COLO668 (cell line): ENCODE measurements at regions not wholly inside any gene's neighbourhood (a gene's known extent, or its start where the extent isn't known, plus 50 kb on each side); places are given as distances from the start of the nearest gene placed in this dataset.

Experiments used
- DNase-seq: peaks from one replicate; lab custom pipeline; 2025; ENCODE audit not compliant: unreplicated experiment; lab: John Stamatoyannopoulos, UW

DNA sequence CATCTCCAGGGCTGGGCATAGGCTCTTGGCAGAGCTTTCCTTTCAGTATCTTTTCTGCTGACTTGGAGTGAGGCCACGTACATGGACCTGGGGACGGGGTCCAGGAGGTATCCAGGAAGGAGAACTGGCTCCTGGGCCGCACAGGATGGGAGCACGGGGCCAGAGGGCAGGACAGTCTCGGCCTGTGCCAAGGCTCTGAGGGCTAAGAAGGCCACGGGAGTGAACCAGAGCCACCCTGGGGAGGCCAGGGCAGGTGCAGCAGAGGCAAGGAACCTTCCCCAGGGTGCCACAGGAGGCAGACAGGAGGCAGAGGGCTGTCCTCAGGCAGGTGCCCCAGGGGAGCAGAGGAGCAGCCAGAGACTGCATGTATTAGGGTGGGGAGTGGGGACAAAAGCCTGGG, 50.3 kb downstream of the PLXNA1 start:
- no peak for DNase-seq

DNA sequence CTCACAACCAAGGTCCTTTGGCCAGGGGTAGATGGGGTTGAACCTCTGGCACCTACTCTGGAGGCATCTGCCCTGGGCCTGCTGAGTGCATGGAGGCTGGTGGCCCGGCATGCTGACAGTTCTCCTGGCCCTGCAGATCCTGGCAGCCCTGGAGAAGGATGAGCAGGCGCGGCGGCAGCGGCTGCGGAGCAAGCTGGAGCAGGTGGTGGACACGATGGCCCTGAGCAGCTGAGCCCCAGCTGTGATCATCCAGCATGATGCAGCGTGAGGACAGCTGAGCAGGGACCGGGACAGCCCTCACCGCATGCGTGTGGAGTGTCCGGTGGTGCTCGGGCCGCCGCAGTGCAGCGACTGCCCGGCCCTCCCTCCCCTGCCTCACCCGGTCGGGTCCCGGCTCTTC, 50.9 kb downstream of the PLXNA1 start:
- DNase-seq: no peak

DNA sequence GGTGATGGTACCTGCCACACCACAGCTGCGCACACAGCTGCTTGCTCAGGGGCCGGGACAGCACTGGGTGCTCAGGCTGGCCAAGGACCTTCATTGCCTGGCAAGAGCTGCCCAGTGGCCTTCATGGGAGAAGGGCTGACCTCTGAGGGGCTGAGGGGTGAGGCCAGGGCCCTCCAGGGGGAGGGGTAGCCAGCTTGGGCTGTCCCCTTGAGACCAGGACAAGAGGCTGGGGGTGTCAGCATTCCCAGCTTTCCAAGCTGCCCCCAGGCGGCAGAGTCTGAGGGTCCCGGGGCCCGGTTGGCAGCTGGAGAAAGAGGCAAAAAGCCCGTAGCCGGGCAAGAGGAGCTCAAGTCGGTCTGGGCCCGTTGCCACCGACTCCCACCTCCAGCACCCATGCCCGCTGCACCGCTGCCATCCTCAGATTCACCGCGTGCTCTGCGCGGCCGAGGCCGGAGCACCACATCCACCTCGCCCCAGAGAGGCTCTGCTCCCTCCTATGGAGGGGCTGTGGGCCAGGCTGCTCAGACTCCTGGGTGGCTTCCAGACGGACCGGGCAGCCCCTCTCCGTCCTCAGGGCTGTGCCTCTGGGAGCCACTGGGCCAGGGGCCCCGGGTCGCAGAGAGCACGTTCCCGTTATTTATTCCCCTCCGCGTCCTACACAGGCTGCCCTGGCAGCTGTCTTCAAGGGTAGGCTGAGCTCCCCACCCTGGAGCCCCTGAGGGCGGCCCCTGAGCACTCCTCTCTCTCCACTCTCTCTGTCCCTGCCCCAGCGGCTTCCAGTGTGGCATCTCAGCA, 51.5 kb downstream of the PLXNA1 start:
- DNase-seq: no peak

DNA sequence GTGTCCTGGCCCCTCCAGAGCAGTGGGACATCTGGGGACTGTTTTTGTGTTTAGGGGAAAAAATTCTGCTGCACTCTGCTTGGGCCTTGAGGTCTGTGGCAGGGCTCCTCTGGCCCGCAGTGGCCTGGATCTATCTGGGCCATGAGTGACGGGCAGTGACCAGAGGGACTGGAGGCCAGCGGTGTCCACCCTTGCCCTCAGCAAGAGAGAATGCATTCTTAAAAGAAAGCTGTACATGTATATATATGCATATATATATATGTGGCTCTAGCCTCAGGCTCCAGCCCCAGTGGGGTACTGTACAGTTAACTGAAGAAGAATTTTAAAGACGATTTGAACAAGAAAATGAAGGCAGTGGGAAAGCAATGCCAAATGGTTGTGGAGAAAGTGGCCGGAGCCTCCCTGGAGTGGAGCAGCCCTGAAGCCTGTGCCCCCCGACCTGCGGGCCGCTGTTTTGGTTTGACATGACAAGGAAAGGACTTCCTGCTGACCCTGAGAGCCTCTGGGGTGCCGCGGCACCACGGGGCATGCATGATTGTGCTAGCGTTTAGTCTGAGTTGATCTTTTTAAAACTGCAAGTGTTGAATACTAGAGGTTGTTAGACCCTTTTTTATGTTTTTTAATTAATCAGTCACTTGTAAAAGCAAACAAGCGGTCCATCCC, 52.2 kb downstream of the PLXNA1 start:
- no peak for DNase-seq

DNA sequence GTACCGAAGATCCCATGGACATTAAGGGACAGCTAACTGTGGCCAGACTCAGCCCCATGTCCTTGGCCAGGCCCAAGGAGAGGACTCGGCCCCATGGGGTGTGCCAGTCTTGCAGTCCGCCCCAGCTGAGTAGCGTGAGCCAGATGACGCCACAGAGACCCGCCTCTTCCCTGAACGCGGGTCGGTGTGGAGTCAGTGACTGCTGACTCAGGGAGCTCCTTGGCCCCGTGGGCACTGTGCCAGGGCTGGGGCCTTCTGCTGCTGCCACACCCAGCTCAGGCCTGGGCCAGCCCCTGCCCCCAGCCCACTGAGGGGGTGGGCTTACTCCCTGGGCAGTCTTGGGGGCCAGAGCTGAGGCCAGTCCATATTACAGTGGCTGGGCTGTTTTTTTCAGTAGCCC, 52.8 kb downstream of the PLXNA1 start:
- peak; percentile 0 for DNase-seq

DNA sequence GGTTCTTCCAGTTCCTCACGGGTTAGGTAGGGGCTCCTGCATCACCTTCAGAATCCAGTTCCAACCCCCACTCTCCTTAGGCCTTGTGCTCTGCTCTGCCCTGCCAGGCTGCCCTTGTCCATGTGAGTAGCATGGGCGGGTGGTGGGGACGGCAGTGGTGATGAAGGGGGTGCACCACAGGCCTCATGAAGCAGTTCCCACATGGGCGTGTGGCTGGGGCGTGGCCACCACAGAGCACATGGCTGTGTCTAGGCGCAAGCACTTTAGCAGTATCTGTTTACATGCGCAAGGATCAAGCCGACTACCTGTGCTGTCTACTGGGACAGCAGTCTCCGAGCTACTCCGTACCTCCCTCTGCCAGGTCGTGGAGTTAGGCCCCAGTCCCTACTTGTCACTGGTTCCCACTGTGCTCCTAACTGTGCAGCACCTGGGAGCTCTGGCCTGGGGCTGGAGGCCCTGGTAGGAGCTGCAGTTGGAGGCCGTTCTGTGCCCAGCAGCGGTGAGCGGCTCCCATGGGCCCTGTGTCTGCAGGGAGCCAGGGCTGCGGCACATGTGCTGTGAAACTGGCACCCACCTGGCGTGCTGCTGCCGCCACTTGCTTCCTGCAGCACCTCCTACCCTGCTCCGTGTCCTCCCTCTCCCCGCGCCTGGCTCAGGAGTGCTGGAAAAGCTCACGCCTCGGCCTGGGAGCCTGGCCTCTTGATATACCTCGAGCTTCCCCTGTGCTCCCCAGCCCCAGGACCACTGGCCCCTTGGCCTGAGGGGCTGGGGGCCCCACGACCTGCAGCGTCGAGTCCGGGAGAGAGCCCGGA, 53.5 kb downstream of the PLXNA1 start:
- DNase-seq: no peak

DNA sequence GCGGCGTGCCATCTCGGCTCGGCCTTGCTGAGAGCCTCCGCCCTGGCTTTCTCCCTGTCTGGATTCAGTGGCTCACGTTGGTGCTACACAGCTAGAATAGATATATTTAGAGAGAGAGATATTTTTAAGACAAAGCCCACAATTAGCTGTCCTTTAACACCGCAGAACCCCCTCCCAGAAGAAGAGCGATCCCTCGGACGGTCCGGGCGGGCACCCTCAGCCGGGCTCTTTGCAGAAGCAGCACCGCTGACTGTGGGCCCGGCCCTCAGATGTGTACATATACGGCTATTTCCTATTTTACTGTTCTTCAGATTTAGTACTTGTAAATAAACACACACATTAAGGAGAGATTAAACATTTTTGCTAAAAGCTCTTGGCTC, 54.1 kb downstream of the PLXNA1 start:
- no peak for DNase-seq

DNA sequence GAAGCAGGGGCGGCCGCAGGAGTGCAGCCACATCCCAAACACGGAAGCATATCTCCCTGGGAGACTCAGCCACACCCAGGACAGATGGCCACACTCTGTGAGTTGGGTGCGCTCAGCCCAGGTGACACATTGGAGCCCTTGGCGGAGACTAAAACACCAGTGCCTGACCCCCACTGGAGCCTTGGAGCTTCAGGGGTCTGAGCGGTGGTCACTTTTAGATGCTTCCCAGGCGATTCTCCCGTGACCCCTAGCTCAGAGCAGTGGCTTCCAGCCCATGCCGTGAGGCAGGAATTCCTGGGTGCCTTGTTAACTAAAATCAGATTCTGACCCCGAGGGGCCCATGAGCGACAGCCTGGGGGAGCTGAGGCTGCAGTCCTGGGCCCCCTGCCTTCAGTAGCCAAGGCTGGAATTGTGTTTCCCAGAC, 54.5 kb downstream of the PLXNA1 start:
- peak; percentile 2 for DNase-seq

DNA sequence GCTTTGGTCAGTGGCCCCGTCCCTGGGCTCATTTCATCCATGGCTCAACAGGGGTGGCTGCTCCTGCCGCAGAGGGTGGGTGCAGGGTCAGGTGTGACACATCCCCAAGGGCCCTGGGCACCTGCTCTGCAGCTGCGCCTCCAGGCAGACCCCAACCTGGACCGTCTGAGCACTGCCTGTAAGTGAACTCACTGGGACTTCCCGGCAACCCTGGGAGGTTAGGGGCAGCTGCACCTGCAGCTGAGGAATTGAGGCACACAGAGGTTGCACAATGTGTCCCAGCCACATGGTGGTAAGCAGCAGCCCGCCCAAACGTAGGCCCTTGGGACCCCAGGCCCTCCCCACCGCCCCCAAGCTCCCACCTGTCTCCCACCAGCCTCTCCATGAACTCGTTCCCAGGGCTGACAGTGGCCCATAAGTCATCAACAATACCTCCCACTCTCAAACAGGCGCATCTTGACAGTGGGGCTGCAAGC, 55.1 kb downstream of the PLXNA1 start:
- DNase-seq: no peak

DNA sequence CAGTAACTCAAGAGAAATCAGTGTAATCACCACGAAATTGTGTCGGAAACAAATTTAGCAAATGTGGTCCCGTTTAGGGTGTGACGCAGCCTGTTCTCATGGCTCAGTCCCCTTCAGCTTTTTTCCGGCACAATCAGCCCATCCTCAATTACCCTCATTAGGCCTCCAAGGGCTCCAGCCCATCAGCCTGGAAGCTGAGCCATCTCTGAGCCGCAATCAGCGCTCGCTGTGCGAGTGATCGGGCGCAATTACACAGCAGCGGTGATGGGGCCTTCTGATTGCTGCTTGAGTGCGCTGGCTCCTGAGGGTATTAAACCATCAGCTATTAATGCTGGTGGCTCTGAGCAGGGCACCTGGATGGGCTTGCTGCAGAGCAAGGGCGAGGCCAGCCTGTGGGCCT, 55.6 kb downstream of the PLXNA1 start:
- no peak for DNase-seq

DNA sequence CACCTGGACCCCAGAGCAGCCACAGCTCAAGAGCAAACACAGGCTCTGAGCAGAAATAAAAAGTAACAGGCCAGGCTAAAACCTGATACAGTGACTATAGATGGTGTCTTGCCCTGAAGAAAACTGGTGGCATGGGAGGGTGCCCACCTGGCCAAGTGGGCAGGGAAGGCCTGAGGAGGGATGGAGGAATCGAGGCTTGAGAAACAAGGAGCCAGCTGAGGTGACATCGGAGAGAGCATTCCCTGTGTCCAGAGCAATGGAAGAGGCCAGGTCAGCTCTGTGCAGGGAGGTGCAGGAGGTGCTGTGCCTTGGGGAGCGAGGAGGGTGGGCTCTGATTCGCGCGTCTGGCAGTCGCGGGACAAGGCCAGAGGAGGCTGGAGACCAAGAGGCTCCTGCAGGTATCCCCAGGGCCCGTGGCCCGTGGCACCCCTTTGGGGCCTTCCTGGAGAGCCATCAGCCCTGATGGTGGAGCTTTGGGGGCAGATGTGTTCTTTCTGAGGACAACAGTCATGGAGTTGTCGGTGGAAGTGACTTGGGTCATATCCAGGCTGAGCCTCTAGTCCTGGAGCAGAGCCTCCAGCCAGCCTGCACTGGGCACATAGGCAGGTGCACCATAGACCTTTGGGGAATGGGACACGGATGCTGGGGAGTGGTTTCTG, 56.1 kb downstream of the PLXNA1 start:
- DNase-seq: no peak

DNA sequence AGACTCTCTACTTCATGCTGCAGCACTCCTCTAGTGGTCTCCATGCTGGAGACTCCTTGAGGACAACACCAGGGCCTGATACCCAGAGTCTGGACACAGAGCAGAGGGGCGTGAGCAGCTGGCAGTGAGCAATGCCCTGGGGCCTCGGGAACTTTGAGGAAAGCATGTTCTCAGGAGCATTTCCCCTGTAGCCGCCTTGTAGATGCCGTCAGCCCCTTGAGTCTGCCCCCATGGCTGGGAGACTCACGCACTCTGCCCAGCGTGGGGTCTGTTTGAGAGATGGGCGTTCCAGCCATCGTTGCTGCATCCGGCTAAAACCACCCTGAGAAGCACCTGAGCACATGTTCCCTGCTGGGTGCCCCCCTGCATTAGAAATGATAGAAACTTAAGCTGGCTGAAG, 56.8 kb downstream of the PLXNA1 start:
- no peak for DNase-seq

DNA sequence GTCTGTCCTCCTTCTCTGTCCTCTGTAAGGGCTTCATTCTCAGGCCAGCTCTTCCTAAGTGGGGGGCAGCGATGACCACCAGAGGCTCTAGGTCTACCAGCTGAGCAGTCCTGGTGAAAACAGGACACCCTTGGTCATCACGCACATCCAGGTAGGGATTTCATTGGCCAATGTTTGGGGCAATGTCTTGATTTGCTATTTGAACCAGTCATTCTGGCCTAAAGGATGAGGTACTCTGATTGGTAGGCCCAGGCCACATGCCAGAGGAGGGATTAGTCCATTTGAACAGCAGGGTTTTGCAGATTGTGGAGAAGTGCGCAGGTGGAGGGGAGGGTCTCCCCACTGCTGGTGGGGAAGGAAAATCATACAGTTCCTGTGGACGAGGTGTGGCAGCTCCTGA, 57.3 kb downstream of the PLXNA1 start:
- no peak for DNase-seq

DNA sequence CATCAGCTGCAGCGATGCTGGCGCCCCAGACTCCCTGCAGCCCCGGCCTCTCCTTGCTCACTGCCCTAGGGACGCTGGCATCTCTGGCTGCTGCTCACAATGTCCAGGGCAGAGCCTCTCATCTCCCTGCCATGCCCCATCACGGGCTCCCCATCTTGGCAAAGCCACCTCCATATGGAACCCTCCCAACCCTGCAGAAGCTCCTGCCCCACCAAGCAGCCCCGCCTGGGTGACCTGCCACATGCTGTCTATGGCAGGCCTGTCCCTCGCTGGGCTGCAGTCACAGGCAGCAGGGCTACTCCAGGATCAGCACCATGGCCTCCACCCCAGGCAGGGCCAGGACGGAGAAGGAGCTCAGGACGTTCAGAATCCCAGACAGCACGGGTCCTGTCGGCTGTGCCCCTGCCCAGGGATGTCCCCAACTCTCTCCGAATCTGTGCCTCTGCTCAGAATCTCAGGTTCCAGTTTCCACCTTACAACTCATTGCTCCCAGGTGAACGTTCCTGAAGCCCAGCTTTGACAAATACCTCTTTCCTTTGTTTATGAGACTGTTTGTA, 58.4 kb downstream of the PLXNA1 start:
- DNase-seq: no peak

DNA sequence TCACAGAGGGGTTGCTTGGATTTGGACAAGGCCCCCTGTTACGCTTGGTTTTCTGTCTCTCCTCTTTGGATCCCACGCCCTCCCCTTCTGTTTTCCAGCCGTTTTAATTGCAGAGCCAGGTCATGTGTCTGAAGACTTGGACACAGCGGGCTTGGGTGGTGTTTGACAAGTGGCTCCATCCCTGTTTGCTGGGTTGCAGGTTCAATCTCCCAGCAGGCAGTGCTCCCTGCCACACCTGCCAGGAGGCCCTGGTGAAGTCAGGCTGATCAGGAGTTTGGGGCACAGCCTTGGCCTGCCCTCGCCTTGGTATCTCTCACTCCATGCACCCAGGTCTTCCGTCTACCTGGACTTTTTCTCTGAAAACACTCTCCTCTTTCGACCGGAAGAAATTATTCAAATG, 59.0 kb downstream of the PLXNA1 start:
- no peak for DNase-seq

DNA sequence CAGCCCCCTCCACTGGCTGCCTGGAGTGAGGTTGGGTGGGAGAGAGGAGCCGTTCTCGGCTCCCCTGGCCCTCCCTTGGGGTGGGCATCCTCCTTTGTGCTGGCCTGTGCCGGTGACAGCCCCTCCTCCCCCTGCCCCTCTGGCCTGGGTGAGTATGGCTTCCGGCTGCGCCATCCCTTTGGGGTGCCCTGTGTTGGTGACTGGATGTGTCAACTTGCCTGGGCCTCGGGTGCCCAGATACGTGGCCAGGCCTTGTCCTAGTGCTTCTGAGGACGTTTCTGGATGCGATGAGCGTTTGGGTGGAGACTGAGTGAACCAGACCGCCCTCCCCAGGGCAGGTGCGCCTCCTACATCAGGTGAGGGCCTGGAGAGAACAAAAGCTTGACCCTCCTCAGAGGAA, 59.7 kb downstream of the PLXNA1 start:
- no peak for DNase-seq

DNA sequence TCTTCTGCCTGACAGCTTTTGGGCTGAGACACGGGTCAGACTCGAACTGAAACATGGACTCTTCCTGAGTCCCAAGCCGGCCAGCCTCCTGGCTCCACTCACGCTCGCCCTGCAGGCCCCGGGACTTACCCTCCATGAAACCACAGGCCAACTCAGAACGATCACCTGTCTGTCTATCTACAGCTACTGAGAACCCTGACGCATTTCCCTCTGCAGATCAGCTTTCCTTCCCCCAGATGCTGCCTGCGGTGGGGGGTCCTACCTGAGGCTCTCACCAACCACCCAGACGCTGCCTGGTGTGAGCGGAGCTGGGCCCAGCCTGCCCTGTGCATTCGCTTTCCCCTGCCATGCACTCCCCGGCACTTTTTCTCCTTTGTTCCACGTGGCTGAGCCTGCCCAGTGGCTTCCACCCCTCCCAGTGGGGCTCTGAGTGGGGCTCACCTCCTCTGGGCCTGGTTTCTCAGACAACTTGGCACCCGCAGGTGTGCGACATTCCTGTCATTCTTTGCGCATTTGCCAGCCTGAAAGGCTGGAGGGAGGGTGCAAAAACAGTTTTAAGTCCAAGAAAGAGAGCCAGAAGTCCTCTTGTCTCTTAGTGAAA, 60.2 kb downstream of the PLXNA1 start:
- no peak for DNase-seq

DNA sequence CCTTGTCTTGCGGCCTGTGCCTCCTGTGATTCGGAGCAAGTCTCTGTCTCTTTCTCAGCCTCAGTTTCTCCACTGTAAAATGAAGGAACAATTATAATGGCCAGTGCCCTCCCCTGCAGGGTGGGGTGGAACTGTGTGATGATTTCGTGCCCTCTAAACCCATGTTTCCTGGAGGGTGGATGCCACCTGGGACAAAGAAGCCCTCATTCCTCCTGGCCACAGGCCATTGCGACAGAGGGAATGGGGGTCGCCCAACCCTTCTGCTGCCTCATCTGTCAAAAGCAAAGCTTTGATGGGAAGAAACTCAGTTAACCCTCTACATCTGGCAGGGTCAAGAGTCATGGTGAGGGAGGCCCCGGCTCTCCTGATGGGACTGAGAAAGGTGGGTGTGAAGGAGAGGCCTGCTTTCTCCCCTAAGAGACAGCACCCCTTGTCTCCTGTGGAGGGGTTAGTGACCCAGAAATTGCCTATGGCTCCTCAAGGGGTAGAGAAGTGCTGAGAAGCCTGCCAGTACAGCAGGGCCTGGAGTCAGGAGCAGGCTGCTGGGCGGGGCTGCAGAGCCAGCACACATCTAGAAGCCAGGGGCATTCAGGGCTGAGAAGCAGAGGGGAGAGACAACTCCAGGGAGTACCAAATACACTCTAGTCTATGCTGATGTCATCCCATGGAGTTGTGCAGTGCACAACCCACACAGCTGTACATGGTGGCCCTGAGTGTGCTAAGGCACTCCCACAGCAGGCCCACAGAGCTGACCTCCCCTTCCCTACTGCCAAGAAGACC, 61.0 kb downstream of the PLXNA1 start:
- no peak for DNase-seq

DNA sequence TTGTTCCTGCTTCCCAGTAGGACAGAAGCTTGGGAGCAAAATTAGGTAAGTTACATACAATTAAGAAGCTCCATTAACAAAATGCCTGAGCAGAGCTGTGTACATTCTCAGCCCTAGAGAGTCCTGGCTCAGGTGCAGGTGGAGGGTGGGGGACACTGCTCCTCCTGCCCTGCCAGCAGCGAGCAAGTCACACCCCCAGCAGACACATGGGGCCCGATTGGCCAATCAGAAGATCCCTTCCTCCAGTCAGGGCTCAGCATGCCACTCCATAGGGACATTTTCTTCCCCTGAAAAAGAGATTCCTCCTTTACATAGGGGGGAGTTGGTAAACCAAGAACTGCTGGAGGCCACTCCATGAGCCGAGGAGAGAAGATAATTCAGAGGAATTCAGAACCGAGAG, 62.1 kb downstream of the PLXNA1 start:
- peak; percentile 8 for DNase-seq
